ENCODE measurements at regions not wholly inside any gene's neighbourhood (a gene's known extent, or its start where the extent isn't known, plus 50 kb on each side); places are given as distances from the start of the nearest gene placed in this dataset.
"Not testable (repeated sequence)": the region's sequence is repeated elsewhere in the genome, so short reads cannot be mapped to it uniquely, and the experiment has no call there.

- no peaks in the 10 kb centered on the region for H3K79me2 ChIP-seq (ENCODE audit: control insufficient read depth, insufficient read depth, low read length, poor library complexity)
- peaks cover under 1 to 3% of the 10 kb centered on the region in 2 experiments for H3K4me1 ChIP-seq (ENCODE audit: control insufficient read depth in 1 of 2, insufficient read depth in 2 of 2, low read length in 2 of 2)
- no peak overlapping the region for H4K8ac ChIP-seq (ENCODE audit: low read depth, low read length)
- H4K12ac ChIP-seq (ENCODE audit: low read depth, low read length): no peak overlapping the region
- no peak overlapping the region for H3K23ac ChIP-seq (ENCODE audit: low read length)
- no peak overlapping the region for H3K9ac ChIP-seq (ENCODE audit: low read length)
- H2BK5ac ChIP-seq (ENCODE audit: low read depth, low read length, poor library complexity): no peak overlapping the region
- no peak overlapping the region for H2AFZ ChIP-seq (ENCODE audit: insufficient read depth, low read length, poor library complexity)
- no peak overlapping the region for H3K27ac ChIP-seq (ENCODE audit: low read depth, low read length)
- no peak overlapping the region for H3K14ac ChIP-seq (ENCODE audit: low read length)
- H3K18ac ChIP-seq (ENCODE audit: low read length): no peak overlapping the region
- WGBS (ENCODE audit: extremely low coverage, insufficient coverage, insufficient read length): no CpG with 5 or more reads among the region's 6 CpGs
- no peak overlapping the region for H2BK12ac ChIP-seq (ENCODE audit: low read length)
- no peaks in the 10 kb centered on the region for H3K9me3 ChIP-seq (ENCODE audit: insufficient read depth, low read depth, low read length)
- no peaks in the 10 kb centered on the region for H3K27me3 ChIP-seq (ENCODE audit: insufficient read depth, low read length)
- H2AK5ac ChIP-seq (ENCODE audit: low read length): no peak overlapping the region
- no peak for DNase-seq
- no peaks in the 10 kb centered on the region for H3K36me3 ChIP-seq (ENCODE audit: control insufficient read depth in 1 of 2, insufficient read depth in 2 of 2, low read length in 2 of 2)
- H2BK120ac ChIP-seq (ENCODE audit: insufficient read depth, low read length, poor library complexity): no peak overlapping the region
- H3K4me3 ChIP-seq (ENCODE audit: low read depth, low read length): no peak overlapping the region
- no peak overlapping the region for H4K91ac ChIP-seq (ENCODE audit: low read depth, low read length)
- no peak overlapping the region for H3K4me2 ChIP-seq (ENCODE audit: low read length)
- H3K4ac ChIP-seq (ENCODE audit: low read depth, low read length): no peak overlapping the region
- H3K79me1 ChIP-seq (ENCODE audit: low read length): peaks cover 2% of the 10 kb centered on the region
Observed at GRCh38 chr7:94311515-94311914, 83.2 kb upstream of the COL1A2 start.

GRCh38 chr7:94313926-94314325, 80.8 kb upstream of the COL1A2 start:
- Histone ChIP-seq H3K9ac (ENCODE audit: low read length) (no peak overlapping the region), H3K4me3 (ENCODE audit: low read depth, low read length) (no peak overlapping the region), H3K14ac (ENCODE audit: low read length) (no peak overlapping the region), H3K27me3 (ENCODE audit: insufficient read depth, low read length) (no peaks in the 10 kb centered on the region), H3K36me3 (ENCODE audit: control insufficient read depth in 1 of 2, insufficient read depth in 2 of 2, low read length in 2 of 2) (no peaks in the 10 kb centered on the region), H3K79me2 (ENCODE audit: control insufficient read depth, insufficient read depth, low read length, poor library complexity) (no peaks in the 10 kb centered on the region), H4K8ac (ENCODE audit: low read depth, low read length) (no peak overlapping the region), H3K18ac (ENCODE audit: low read length) (no peak overlapping the region), H3K4me1 (ENCODE audit: control insufficient read depth in 1 of 2, insufficient read depth in 2 of 2, low read length in 2 of 2) (no peaks in the 10 kb centered on the region), H3K23ac (ENCODE audit: low read length) (no peak overlapping the region), H4K91ac (ENCODE audit: low read depth, low read length) (no peak overlapping the region), H4K12ac (ENCODE audit: low read depth, low read length) (no peak overlapping the region), H2BK120ac (ENCODE audit: insufficient read depth, low read length, poor library complexity) (no peak overlapping the region), H3K4ac (ENCODE audit: low read depth, low read length) (no peak overlapping the region), H2BK5ac (ENCODE audit: low read depth, low read length, poor library complexity) (no peak overlapping the region), H3K79me1 (ENCODE audit: low read length) (no peaks in the 10 kb centered on the region), H3K9me3 (ENCODE audit: insufficient read depth, low read depth, low read length) (no peaks in the 10 kb centered on the region), H2BK12ac (ENCODE audit: low read length) (no peak overlapping the region), H3K27ac (ENCODE audit: low read depth, low read length) (no peak overlapping the region), H3K4me2 (ENCODE audit: low read length) (no peak overlapping the region), H2AFZ (ENCODE audit: insufficient read depth, low read length, poor library complexity) (no peak overlapping the region), H2AK5ac (ENCODE audit: low read length) (no peak overlapping the region)
- no peak for DNase-seq
- WGBS (ENCODE audit: extremely low coverage, insufficient coverage, insufficient read length): no CpG with 5 or more reads among the region's 2 CpGs

GRCh38 chr7:94314413-94315410, 80.0 kb upstream of the COL1A2 start:
- DNase-seq: no peak
- Histone ChIP-seq H3K4me2 (ENCODE audit: low read length) (no peak overlapping the region), H3K27me3 (ENCODE audit: insufficient read depth, low read length) (no peaks in the 10 kb centered on the region), H3K36me3 (ENCODE audit: control insufficient read depth in 1 of 2, insufficient read depth in 2 of 2, low read length in 2 of 2) (no peaks in the 10 kb centered on the region), H2BK120ac (ENCODE audit: insufficient read depth, low read length, poor library complexity) (no peak overlapping the region), H3K27ac (ENCODE audit: low read depth, low read length) (no peak overlapping the region), H3K79me1 (ENCODE audit: low read length) (no peaks in the 10 kb centered on the region), H3K4ac (ENCODE audit: low read depth, low read length) (no peak overlapping the region), H3K9me3 (ENCODE audit: insufficient read depth, low read depth, low read length) (no peaks in the 10 kb centered on the region), H4K8ac (ENCODE audit: low read depth, low read length) (no peak overlapping the region), H4K91ac (ENCODE audit: low read depth, low read length) (no peak overlapping the region), H2BK12ac (ENCODE audit: low read length) (no peak overlapping the region), H3K18ac (ENCODE audit: low read length) (no peak overlapping the region), H2BK5ac (ENCODE audit: low read depth, low read length, poor library complexity) (no peak overlapping the region), H3K79me2 (ENCODE audit: control insufficient read depth, insufficient read depth, low read length, poor library complexity) (no peaks in the 10 kb centered on the region), H3K9ac (ENCODE audit: low read length) (no peak overlapping the region), H3K14ac (ENCODE audit: low read length) (no peak overlapping the region), H3K4me1 (ENCODE audit: control insufficient read depth in 1 of 2, insufficient read depth in 2 of 2, low read length in 2 of 2) (no peaks in the 10 kb centered on the region), H3K23ac (ENCODE audit: low read length) (no peak overlapping the region), H2AFZ (ENCODE audit: insufficient read depth, low read length, poor library complexity) (no peak overlapping the region), H2AK5ac (ENCODE audit: low read length) (no peak overlapping the region), H4K12ac (ENCODE audit: low read depth, low read length) (no peak overlapping the region), H3K4me3 (ENCODE audit: low read depth, low read length) (no peak overlapping the region)
- WGBS (ENCODE audit: extremely low coverage, insufficient coverage, insufficient read length): no CpG with 5 or more reads among the region's 5 CpGs

GRCh38 chr7:94321138-94321537, 73.6 kb upstream of the COL1A2 start:
- not testable (repeated sequence) for H4K8ac ChIP-seq (ENCODE audit: low read depth, low read length); DNase-seq; H3K79me2 ChIP-seq (ENCODE audit: control insufficient read depth, insufficient read depth, low read length, poor library complexity); H3K79me1 ChIP-seq (ENCODE audit: low read length); H3K18ac ChIP-seq (ENCODE audit: low read length); H3K4me3 ChIP-seq (ENCODE audit: low read depth, low read length); H3K9ac ChIP-seq (ENCODE audit: low read length); H3K36me3 ChIP-seq (ENCODE audit: control insufficient read depth in 1 of 2, insufficient read depth in 2 of 2, low read length in 2 of 2); H3K9me3 ChIP-seq (ENCODE audit: insufficient read depth, low read depth, low read length); H3K4me1 ChIP-seq (ENCODE audit: control insufficient read depth in 1 of 2, insufficient read depth in 2 of 2, low read length in 2 of 2); H2BK12ac ChIP-seq (ENCODE audit: low read length); H4K91ac ChIP-seq (ENCODE audit: low read depth, low read length); H3K27me3 ChIP-seq (ENCODE audit: insufficient read depth, low read length); H2AFZ ChIP-seq (ENCODE audit: insufficient read depth, low read length, poor library complexity); H3K4me2 ChIP-seq (ENCODE audit: low read length); H2BK120ac ChIP-seq (ENCODE audit: insufficient read depth, low read length, poor library complexity); H3K14ac ChIP-seq (ENCODE audit: low read length); H2BK5ac ChIP-seq (ENCODE audit: low read depth, low read length, poor library complexity); H3K4ac ChIP-seq (ENCODE audit: low read depth, low read length); H2AK5ac ChIP-seq (ENCODE audit: low read length); H3K27ac ChIP-seq (ENCODE audit: low read depth, low read length); H3K23ac ChIP-seq (ENCODE audit: low read length); H4K12ac ChIP-seq (ENCODE audit: low read depth, low read length)
- no CpG with 5 or more reads among the region's 1 CpG for WGBS (ENCODE audit: extremely low coverage, insufficient coverage, insufficient read length)
